ENCODE measurements at regions not wholly inside any gene's neighbourhood (a gene's known extent, or its start where the extent isn't known, plus 50 kb on each side); places are given as distances from the start of the nearest gene placed in this dataset.

GRCh38 chr5:164563370-164563769, 1058.0 kb downstream of the MAT2B start:
- Histone ChIP-seq H3K27me3 (replicated peaks; ENCODE audit: control insufficient read depth, insufficient read depth, low read length) (no peaks in the 10 kb centered on the region), H3K36me3 (ENCODE audit: control insufficient read depth, insufficient read depth, low read length) (no peaks in the 10 kb centered on the region), H3K4me3 (replicated peaks; ENCODE audit: low read depth, low read length) (no peak overlapping the region)
- no peak for DNase-seq (ENCODE audit: extremely low read depth, insufficient read length)
- no peak for TF ChIP-seq CTCF (IDR thresholded peaks at IDR 0.05; ENCODE audit: insufficient read depth, low read length, poor library complexity, severe bottlenecking)

GRCh38 chr5:164573397-164573796, 1068.0 kb downstream of the MAT2B start:
- H3K36me3 ChIP-seq (ENCODE audit: control insufficient read depth, insufficient read depth, low read length) = no peaks in the 10 kb centered on the region
- TF ChIP-seq CTCF (IDR thresholded peaks at IDR 0.05; ENCODE audit: insufficient read depth, low read length, poor library complexity, severe bottlenecking) = no peak
- H3K27me3 ChIP-seq (replicated peaks; ENCODE audit: control insufficient read depth, insufficient read depth, low read length) = no peaks in the 10 kb centered on the region
- DNase-seq (ENCODE audit: extremely low read depth, insufficient read length) = no peak
- no peak overlapping the region for H3K4me3 ChIP-seq (replicated peaks; ENCODE audit: low read depth, low read length)

GRCh38 chr5:164577201-164577600, 1071.8 kb downstream of the MAT2B start:
- no peaks in the 10 kb centered on the region for H3K36me3 ChIP-seq (ENCODE audit: control insufficient read depth, insufficient read depth, low read length)
- TF ChIP-seq CTCF (IDR thresholded peaks at IDR 0.05; ENCODE audit: insufficient read depth, low read length, poor library complexity, severe bottlenecking) = no peak
- H3K4me3 ChIP-seq (replicated peaks; ENCODE audit: low read depth, low read length) = no peak overlapping the region
- DNase-seq (ENCODE audit: extremely low read depth, insufficient read length) = no peak
- H3K27me3 ChIP-seq (replicated peaks; ENCODE audit: control insufficient read depth, insufficient read depth, low read length) = no peaks in the 10 kb centered on the region

GRCh38 chr5:164577742-164578141, 1072.3 kb downstream of the MAT2B start:
- no peaks in the 10 kb centered on the region for H3K36me3 ChIP-seq (ENCODE audit: control insufficient read depth, insufficient read depth, low read length)
- no peak overlapping the region for H3K4me3 ChIP-seq (replicated peaks; ENCODE audit: low read depth, low read length)
- no peak for TF ChIP-seq CTCF (IDR thresholded peaks at IDR 0.05; ENCODE audit: insufficient read depth, low read length, poor library complexity, severe bottlenecking)
- no peaks in the 10 kb centered on the region for H3K27me3 ChIP-seq (replicated peaks; ENCODE audit: control insufficient read depth, insufficient read depth, low read length)
- no peak for DNase-seq (ENCODE audit: extremely low read depth, insufficient read length)

- Histone ChIP-seq H3K4me3 (replicated peaks; ENCODE audit: low read depth, low read length) (no peak overlapping the region), H3K27me3 (replicated peaks; ENCODE audit: control insufficient read depth, insufficient read depth, low read length) (no peaks in the 10 kb centered on the region), H3K36me3 (ENCODE audit: control insufficient read depth, insufficient read depth, low read length) (no peaks in the 10 kb centered on the region)
- no peak for DNase-seq (ENCODE audit: extremely low read depth, insufficient read length)
- TF ChIP-seq CTCF (IDR thresholded peaks at IDR 0.05; ENCODE audit: insufficient read depth, low read length, poor library complexity, severe bottlenecking) = no peak
Observed at GRCh38 chr5:164578401-164578800, 1073.0 kb downstream of the MAT2B start.

GRCh38 chr5:164578911-164579310, 1073.5 kb downstream of the MAT2B start:
- no peak for TF ChIP-seq CTCF (IDR thresholded peaks at IDR 0.05; ENCODE audit: insufficient read depth, low read length, poor library complexity, severe bottlenecking)
- DNase-seq (ENCODE audit: extremely low read depth, insufficient read length) = no peak
- no peaks in the 10 kb centered on the region for H3K36me3 ChIP-seq (ENCODE audit: control insufficient read depth, insufficient read depth, low read length)
- no peaks in the 10 kb centered on the region for H3K27me3 ChIP-seq (replicated peaks; ENCODE audit: control insufficient read depth, insufficient read depth, low read length)
- H3K4me3 ChIP-seq (replicated peaks; ENCODE audit: low read depth, low read length) = no peak overlapping the region
